GM12872 (cell line): ENCODE measurements at regions not wholly inside any gene's neighbourhood (a gene's known extent, or its start where the extent isn't known, plus 50 kb on each side); places are given as distances from the start of the nearest gene placed in this dataset.

Experiments
- TF ChIP-seq, protein P1 (sequence below): IDR thresholded peaks from 3 replicates; pipeline ENCODE4 v1.5.1; 2011; ENCODE audit warnings: low read depth, mild to moderate bottlenecking, low read length, moderate library complexity; ENCODE audit not compliant: insufficient read depth

DNA sequence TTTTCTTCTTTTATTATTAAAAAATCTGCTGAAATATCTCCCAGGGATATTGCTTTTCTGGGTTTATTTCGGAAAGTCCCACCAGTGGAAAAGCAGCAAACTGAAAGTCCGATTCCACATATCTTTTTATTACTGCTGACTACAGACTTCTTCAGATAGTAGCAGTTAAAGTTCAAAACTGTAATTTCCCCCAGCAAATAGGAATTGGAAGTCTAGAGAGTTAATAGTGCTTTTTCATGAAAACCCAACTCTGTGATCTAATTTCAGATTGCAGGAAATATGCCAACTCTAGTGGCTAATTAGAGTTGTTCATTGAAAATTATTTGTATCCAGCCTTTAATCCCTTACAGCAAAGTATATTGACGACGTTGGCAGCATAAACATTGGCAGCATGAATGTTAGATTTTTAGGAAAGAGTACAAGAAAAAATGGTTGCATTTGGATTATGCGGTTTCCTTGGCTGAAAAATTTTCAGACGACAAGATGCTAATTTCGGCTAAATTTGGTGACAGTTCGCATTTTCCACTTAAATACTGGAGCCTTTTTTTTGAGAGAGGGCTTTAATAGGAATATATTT lies 472.9 kb upstream of the CBLB start:
- TF ChIP-seq, protein P1, sequence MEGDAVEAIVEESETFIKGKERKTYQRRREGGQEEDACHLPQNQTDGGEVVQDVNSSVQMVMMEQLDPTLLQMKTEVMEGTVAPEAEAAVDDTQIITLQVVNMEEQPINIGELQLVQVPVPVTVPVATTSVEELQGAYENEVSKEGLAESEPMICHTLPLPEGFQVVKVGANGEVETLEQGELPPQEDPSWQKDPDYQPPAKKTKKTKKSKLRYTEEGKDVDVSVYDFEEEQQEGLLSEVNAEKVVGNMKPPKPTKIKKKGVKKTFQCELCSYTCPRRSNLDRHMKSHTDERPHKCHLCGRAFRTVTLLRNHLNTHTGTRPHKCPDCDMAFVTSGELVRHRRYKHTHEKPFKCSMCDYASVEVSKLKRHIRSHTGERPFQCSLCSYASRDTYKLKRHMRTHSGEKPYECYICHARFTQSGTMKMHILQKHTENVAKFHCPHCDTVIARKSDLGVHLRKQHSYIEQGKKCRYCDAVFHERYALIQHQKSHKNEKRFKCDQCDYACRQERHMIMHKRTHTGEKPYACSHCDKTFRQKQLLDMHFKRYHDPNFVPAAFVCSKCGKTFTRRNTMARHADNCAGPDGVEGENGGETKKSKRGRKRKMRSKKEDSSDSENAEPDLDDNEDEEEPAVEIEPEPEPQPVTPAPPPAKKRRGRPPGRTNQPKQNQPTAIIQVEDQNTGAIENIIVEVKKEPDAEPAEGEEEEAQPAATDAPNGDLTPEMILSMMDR = no peak

DNA sequence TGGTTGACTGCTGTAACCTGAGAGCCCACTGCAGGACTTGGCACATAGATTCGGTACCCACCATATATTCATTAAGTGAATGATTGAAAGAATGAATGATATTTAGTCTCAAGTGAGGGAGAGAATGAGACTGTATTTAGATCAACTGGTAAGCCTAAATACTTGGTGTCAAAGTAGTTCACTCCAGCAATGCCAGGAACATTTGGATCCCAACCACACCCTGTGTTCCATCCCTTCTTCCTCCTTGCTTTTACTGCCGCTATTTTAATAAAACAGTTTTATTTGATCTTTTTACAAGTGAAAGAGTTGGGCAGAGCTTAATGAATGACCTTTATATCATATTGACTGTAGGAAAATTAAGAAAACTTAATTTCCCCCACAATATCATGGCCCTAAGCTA lies 473.6 kb upstream of the CBLB start:
- TF ChIP-seq, protein P1 = no peak

- TF ChIP-seq, protein P1 = no peak
Observed at GRCh38 chr3:106343811-106344210, 475.0 kb upstream of the CBLB start.

DNA sequence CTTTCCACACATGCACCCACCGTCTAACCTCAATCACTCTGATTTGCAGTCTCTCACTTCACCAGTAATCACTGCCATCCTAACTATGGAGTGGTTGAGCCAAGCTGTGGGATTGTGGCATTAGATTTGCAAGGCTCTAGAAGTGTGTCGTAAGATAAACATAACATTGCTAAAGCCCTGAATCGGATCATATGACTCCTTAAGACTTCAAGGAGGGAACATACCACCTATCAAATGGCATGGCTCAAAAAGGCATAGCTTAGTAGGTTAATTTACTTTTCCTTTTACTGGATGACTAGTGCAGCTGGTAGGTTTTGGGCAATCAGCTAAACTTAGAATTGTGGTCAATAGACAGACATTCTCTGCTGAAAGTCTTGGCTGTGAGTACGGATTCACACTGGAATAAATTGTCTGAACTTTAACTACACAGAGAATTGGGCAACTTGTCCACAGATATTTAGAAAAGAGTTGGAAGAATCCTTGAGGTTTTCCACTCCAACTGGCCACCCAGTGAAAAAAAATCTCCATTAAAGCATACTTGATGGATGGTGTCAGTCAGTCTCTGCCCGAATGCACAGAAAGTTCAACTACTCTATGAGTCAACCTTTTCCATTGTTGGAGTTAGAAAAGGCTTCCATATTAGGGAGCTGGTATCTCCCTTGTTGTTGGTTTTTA lies 476.7 kb upstream of the CBLB start:
- TF ChIP-seq, protein P1 = no peak

- TF ChIP-seq, protein P1 = no peak
Observed at GRCh38 chr3:106347350-106347749, 478.5 kb upstream of the CBLB start.

- TF ChIP-seq, protein P1 = no peak
Observed at GRCh38 chr3:106348139-106348690, 479.4 kb upstream of the CBLB start.

- TF ChIP-seq, protein P1 = no peak
Observed at GRCh38 chr3:106349191-106349881, 480.5 kb upstream of the CBLB start.
